Ovary (tissue), 7 donors: ENCODE measurements at regions not wholly inside any gene's neighbourhood (a gene's known extent, or its start where the extent isn't known, plus 50 kb on each side); places are given as distances from the start of the nearest gene placed in this dataset.

Experiments used
- DNase-seq, 5 donors: peaks; one replicate each; pipeline ENCODE4 v3.0.0-alpha.2; 2019 to 2020
- H3K27ac ChIP-seq, 2 donors: fragments of 200-600 bp; one replicate each; pipeline versions ENCODE4 v1.5.1 to v1.8.0; 2019 to 2022
- H3K27me3 ChIP-seq: fragments of 200-600 bp; one replicate; pipeline ENCODE4 v1.8.0; 2022
- H3K36me3 ChIP-seq: fragments of 200-600 bp; sonication (generic); one replicate; pipeline ENCODE4 v1.5.1; 2019
- H3K4me1 ChIP-seq: one replicate; pipeline ENCODE4 v1.8.1; 2013; ENCODE audit warnings: mild to moderate bottlenecking, moderate library complexity; ENCODE audit not compliant: insufficient read depth
- H3K4me3 ChIP-seq: fragments of 200-600 bp; sonication (generic); one replicate; pipeline ENCODE4 v1.5.1; 2017
- H3K9me3 ChIP-seq, 2 donors: fragments of 200-600 bp in 1 of 2; sonication (generic) in 1 of 2; one replicate each; pipeline versions ENCODE4 v1.5.1 to v1.8.1; 2013 to 2019; ENCODE audit warnings: mild to moderate bottlenecking in 1 of 2, moderate library complexity in 1 of 2
- CTCF ChIP-seq, 3 donors: fragments of 450-650 bp in 2 of 3; fragments of 200-600 bp in 1 of 3; IDR thresholded peaks; one replicate each; pipeline versions ENCODE4 v1.5.1 to v1.8.0; 2016 to 2022; ENCODE audit warnings: antibody characterized with exemption in 3 of 3, mild to moderate bottlenecking in 1 of 3
- EP300 ChIP-seq: sonication (generic); formaldehyde crosslinking; IDR thresholded peaks from one replicate; pipeline ENCODE4 v1.6.1; 2017; ENCODE audit warnings: antibody characterized with exemption
- POLR2A ChIP-seq: fragments of 450-650 bp; IDR thresholded peaks from one replicate; pipeline ENCODE4 v1.6.1; 2017; ENCODE audit warnings: antibody characterized with exemption, mild to moderate bottlenecking, moderate library complexity
- WGBS, 3 donors: extraction: QIAGEN DNeasy Blood & Tissue Kit in 1 of 3; methylation state at CpG; one replicate each; pipeline versions ENCODE4 v1.1.5 to v1.1.7; 2013 to 2017; 5-methylcytosine and 5-hydroxymethylcytosine counted together
- intact Hi-C, 4 donors: fragments of 100-400 bp; cut with DNase I; formaldehyde crosslinking; loops; one replicate each; pipeline versions ENCODE4 v1.11.0 to v1.15.1; 2022 to 2023
- donor health status: DM: no; HTN: no; CAD: no; lungs with moderate emphysema.
- donor health status: DM: no; HTN: no; CAD: no.
- donor health status: Bipolar disorder and iron deficiency.
- donor health status: DM: no; HTN: no; CAD: no.
- donor health status: DM: yes; HTN: yes; CAD: no.

- H3K27me3 ChIP-seq, result no peaks in the 10 kb centered on the region
- H3K27ac ChIP-seq, result no peak overlapping the region
- no peak for DNase-seq
- TF ChIP-seq CTCF (IDR thresholded peaks at IDR 0.05) (no peak), POLR2A (no peak), EP300 (no peak)
- H3K4me3 ChIP-seq, result no peak overlapping the region
- 90 to 92% (median 91%) methylated on average over 6 of the region's 6 CpGs for WGBS, 3 donors
- intact Hi-C loops, result no loop called here
- H3K4me1 ChIP-seq, result peaks cover 10% of the 10 kb centered on the region
- H3K9me3 ChIP-seq, result no peaks in the 10 kb centered on the region
- H3K36me3 ChIP-seq, result no peaks in the 10 kb centered on the region
Observed at GRCh38 chr2:150617351-150617978, 130.0 kb upstream of the RND3 start.

- TF ChIP-seq EP300 (no peak), POLR2A (no peak), CTCF (IDR thresholded peaks at IDR 0.05) (no peak)
- 65 to 67% (median 67%) methylated on average over 7 of the region's 7 CpGs for WGBS, 3 donors
- H3K27ac ChIP-seq, result no peak overlapping the region
- no peaks in the 10 kb centered on the region for H3K9me3 ChIP-seq
- no peak overlapping the region for H3K4me3 ChIP-seq
- DNase-seq, result no peak
- H3K4me1 ChIP-seq, result peaks cover 3% of the 10 kb centered on the region
- H3K27me3 ChIP-seq, result no peaks in the 10 kb centered on the region
- intact Hi-C loops, result no loop called here
- H3K36me3 ChIP-seq, result no peaks in the 10 kb centered on the region
Observed at GRCh38 chr2:150612957-150613710, 125.7 kb upstream of the RND3 start.

- H3K27me3 ChIP-seq, result no peaks in the 10 kb centered on the region
- H3K4me3 ChIP-seq, result no peak overlapping the region
- intact Hi-C loops, result no loop called here
- DNase-seq, result no peak
- peaks cover 3% of the 10 kb centered on the region for H3K4me1 ChIP-seq
- no peaks in the 10 kb centered on the region for H3K36me3 ChIP-seq
- 79 to 85% (median 81%) methylated on average over 6 of the region's 6 CpGs for WGBS, 3 donors
- no peak for TF ChIP-seq EP300
- TF ChIP-seq CTCF (IDR thresholded peaks at IDR 0.05), result no peak
- TF ChIP-seq POLR2A, result no peak
- no peak overlapping the region for H3K27ac ChIP-seq
- no peaks in the 10 kb centered on the region for H3K9me3 ChIP-seq
Observed at GRCh38 chr2:150610670-150611279, 123.3 kb upstream of the RND3 start.

GRCh38 chr2:150609831-150610582 lies 122.5 kb upstream of the RND3 start:
- no peak for DNase-seq
- Histone ChIP-seq H3K4me3 (no peak overlapping the region), H3K9me3 (no peaks in the 10 kb centered on the region), H3K4me1 (peaks cover 3% of the 10 kb centered on the region), H3K27me3 (no peaks in the 10 kb centered on the region), H3K27ac (no peak overlapping the region), H3K36me3 (no peaks in the 10 kb centered on the region)
- 22 to 34% (median 24%) methylated on average over 4 of the region's 4 CpGs for WGBS, 3 donors
- no peak for TF ChIP-seq EP300
- TF ChIP-seq CTCF (IDR thresholded peaks at IDR 0.05), result no peak
- no peak for TF ChIP-seq POLR2A
- intact Hi-C loops, result no loop called here
